KBM-7 (cell line): ENCODE measurements at regions not wholly inside any gene's neighbourhood (a gene's known extent, or its start where the extent isn't known, plus 50 kb on each side); places are given as distances from the start of the nearest gene placed in this dataset.
"Not testable (repeated sequence)": the region's sequence is repeated elsewhere in the genome, so short reads cannot be mapped to it uniquely, and the experiment has no call there.

Experiments used
- DNase-seq: peaks from one replicate; pipeline ENCODE4 v3.0.0-alpha.2; 2015
- in situ Hi-C: fragments of 300-500 bp; cut with MboI; formaldehyde crosslinking; loops from 2 replicates; pipeline ENCODE4 v1.14.3; 2020; ENCODE audit warnings: low sequenced_read_pairs, low pct_unique_long_range_greater_than_20kb, mixed read lengths

GRCh38 chr10:89985446-89985845, 284.1 kb downstream of the KIF20B start:
- in situ Hi-C loops: no loop called here
- DNase-seq: no peak

DNA sequence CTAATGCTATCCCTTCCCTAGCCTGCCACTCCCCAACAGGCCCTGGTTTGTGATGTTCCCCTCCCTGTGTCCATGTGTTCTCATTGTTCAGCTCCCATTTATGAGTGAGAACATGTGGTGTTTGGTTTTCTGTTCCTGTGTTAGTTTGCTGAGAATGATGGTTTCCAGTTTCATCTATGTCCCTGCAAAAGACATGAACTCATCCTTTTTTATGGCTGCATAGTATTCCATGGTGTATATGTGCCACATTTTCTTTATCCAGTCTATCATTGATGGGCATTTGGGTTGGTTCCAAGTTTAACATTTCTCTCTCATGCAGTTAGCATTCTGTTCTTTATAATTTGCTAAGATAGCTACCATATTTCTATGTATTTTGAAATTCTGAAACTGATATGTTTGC, 287.0 kb downstream of the KIF20B start:
- in situ Hi-C loops, DNase-seq: not testable (repeated sequence)

- in situ Hi-C loops: no loop called here
Measured at GRCh38 chr10:89992575-89992974, 291.2 kb downstream of the KIF20B start.

GRCh38 chr10:90007226-90007625, 305.8 kb downstream of the KIF20B start:
- DNase-seq: no peak
- in situ Hi-C loops: no loop called here

More at GRCh38 chr10:89992575-89992974, 291.2 kb downstream of the KIF20B start:
- DNase-seq: no peak

DNA sequence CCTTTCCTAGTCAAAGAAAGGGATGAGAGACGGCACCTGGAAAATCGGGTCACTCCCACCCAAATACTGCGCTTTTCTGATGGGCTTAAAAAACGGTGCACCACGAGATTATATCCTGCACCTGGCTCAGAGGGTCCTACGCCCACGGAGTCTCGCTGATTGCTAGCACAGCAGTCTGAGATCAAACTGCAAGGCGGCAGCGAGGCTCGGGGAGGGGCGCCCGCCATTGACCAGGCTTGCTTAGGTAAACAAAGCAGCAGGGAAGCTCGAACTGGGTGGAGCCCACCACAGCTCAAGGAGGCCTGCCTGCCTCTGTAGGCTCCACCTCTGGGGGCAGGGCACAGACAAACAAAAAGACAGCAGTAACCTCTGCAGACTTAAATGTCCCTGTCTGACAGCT, 309.9 kb downstream of the KIF20B start:
- DNase-seq, in situ Hi-C loops: not testable (repeated sequence)

GRCh38 chr10:90018819-90019218, 317.4 kb downstream of the KIF20B start:
- in situ Hi-C loops: no loop called here
- no peak for DNase-seq

DNA sequence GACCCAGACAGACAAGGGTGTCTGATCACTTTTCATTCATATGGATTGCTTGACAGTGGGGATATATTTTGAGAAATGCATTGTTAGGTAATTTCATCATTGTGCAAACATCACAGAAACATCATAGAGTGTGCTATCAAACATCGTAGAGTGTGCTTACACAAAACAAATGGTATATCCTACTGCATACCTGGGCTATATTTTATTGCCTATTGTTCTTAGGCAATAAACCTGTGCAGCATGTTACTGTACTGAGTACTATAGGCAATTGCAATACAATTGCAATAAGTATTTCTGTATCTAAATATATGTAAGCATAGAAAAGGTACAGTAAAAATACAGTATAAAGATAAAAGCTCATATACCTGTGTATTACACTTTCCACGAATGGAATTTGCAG, 319.1 kb downstream of the KIF20B start:
- in situ Hi-C loops: no loop called here
- no peak for DNase-seq

DNA sequence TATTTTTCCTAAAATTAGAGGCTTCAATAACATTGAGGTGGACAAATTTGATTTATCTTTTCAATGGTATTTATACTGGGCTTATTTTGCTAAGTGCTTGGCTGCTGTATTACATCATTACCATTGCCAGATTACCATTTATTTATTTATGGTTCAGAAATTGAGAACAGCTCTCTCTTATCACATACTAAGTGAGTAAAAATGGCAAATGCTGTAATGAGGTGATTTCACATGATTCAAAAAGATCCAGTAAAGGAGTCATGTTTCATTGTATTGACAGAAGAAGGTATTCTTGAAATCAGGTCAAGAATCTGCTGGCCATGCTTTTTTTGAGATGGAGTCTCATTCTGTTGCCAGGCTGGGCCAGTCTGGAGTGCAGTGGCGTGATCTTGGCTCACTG, 322.6 kb downstream of the KIF20B start:
- in situ Hi-C loops: no loop called here
- no peak for DNase-seq

DNA sequence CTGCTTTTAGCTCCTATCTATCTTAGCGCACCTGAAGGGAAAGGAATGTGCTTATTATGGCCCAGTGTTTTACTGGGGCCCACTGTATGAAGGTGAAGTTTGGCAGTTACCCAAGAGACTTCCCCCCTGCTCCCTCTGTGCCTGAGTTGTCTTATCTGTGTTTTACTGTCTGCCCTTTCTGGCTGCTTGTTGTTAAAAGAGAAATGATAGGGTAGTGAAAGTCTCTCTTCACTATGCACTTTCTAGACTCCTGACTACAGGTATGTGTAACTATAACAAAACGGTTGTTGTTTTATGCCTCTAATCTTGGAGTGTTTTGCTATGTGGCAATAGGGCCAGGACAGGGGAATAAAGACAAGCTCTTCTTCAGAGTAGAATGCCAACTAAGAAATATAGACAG, 326.9 kb downstream of the KIF20B start:
- in situ Hi-C loops: no loop called here

DNA sequence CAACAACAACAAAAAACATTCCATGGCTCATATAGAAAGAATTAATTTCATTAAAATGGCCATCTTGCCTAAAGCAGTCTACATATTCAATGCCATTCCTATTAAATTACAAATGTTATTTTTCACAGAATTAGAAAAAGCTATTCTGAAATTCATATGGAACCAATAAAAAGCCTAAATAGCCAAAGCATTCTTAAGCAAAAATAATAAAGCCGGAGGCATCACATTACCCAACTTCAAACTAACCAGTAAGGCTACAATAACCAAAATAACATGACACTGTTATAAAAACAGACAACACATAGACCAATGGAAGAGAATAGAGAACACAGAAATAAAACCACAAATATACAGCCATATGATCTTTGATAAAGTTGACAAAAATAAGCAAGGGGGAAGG, 330.4 kb downstream of the KIF20B start:
- in situ Hi-C loops: no loop called here
- no peak for DNase-seq

More for the DNA sequence above, 326.9 kb downstream of the KIF20B start:
- DNase-seq: no peak

- DNase-seq: no peak
- in situ Hi-C loops: no loop called here
Measured at GRCh38 chr10:90032519-90032918, 331.1 kb downstream of the KIF20B start.

DNA sequence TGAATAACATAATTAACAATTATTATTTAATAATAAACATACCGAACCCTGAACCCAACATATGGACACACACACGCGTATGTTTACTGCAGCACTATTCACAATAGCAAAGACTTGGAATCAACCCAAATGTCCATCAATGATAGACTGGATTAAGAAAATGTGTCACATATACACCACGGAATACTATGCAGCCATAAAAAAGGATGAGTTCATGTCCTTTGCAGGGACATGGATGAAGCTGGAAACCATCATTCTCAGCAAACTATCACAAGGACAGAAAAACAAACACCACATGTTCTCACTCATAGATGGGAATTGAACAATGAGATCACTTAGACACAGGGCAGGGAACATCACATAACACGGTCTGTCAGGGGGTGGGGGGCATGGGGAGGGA, 333.5 kb downstream of the KIF20B start:
- DNase-seq, in situ Hi-C loops: not testable (repeated sequence)

- no peak for DNase-seq
- in situ Hi-C loops: no loop called here
Measured at GRCh38 chr10:90041585-90041984, 340.2 kb downstream of the KIF20B start.

DNA sequence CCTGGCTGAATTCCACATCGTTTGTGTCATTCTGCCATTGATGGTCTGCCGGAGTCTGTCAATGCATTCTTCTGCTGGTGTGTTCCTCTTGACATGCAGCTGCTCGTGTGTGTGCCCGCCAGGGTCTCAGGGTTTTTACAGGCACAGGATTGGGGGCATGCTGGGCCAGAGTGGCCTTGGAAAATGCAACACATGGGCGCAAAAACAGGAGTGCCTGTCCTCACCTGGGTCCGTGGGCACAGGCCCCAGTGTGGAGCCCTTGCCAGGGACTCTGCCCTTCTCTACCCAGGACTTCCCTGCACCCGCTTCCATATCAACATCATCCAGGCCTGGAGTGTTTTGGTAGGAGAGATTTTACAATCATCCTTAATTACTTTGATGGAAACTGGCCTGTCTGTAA, 340.7 kb downstream of the KIF20B start:
- no peak for DNase-seq
- in situ Hi-C loops: no loop called here

- in situ Hi-C loops: no loop called here
- no peak for DNase-seq
Measured at GRCh38 chr10:90047243-90047729, 345.9 kb downstream of the KIF20B start.

DNA sequence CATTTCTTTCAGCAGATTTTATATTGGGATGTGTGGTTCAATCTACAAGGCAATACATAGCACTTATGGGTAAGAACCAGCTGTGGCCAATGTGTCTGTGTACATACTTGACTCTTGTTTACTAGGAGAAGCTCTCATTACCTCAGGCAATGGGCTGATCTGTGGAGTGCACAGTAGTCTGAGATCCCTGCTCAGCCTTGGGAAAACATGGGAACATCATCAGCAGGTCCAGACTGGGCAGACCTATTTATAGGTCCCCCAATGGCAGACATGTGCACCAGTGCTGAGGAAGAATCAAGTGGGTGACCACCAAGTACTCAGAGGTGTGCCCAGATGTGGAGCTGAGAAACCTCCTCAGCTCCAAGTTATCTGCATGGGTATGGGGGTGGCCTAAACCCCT, 349.7 kb downstream of the KIF20B start:
- no peak for DNase-seq
- in situ Hi-C loops: no loop called here

- in situ Hi-C loops: no loop called here
- no peak for DNase-seq
Measured at GRCh38 chr10:90051474-90051873, 350.1 kb downstream of the KIF20B start.

DNA sequence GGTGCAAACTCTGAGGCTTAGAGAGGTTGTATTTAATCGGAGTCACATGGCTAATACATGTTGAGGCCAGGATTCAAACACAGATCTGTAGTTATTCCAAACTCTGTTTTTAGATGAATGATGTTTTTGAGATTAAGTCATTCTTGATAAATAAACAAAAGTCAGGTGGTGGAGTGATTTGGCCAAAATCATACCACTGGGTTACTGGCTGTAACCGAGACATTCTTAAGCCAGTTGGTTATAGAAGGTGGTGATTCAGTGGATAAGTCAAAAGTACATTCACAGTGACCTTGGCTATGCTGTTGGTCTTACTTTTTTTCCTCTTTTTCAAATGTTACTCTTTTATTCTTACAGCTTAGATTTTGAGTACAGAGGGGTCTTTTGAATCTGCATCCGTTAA, 361.4 kb downstream of the KIF20B start:
- DNase-seq: no peak
- in situ Hi-C loops: no loop called here

DNA sequence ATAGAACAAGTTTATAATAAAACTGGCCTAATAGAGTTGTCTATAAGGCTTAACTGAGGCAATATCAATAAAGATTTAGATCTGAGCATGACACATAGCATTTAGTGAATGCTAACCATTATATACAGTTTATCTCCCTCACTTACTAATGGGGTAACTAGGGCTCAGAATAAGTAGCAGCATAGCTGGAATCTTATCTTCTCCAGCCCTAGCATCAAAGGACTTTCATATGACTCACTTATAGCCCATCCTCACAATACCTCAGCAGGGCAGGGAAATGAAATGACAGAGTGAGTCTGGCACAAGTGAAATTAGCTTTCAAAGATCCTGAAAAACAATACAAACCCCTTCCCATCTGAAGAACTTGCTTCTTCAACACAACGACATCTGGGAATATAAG, 362.9 kb downstream of the KIF20B start:
- in situ Hi-C loops: no loop called here
- DNase-seq: no peak

DNA sequence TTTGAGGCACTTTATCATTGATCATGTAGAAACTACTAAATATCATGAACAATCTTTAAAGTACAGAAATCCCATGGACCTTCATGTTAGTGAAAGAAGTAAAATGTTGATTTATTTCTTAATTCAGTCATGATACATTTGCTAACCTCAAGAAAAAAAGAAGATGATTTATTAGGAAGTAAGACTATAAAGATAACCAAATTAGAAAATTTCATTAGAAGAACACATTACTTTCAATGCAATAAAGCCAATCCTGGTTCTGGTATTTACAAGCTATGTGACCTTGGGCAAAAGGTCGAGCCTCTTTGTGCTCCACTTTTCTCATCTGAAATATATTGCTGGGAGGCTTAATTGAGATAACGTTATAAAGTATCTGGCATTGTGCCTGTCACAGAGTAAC, 365.0 kb downstream of the KIF20B start:
- in situ Hi-C loops: no loop called here
- no peak for DNase-seq

GRCh38 chr10:90075995-90076394, 374.6 kb downstream of the KIF20B start:
- in situ Hi-C loops: no loop called here
- no peak for DNase-seq

DNA sequence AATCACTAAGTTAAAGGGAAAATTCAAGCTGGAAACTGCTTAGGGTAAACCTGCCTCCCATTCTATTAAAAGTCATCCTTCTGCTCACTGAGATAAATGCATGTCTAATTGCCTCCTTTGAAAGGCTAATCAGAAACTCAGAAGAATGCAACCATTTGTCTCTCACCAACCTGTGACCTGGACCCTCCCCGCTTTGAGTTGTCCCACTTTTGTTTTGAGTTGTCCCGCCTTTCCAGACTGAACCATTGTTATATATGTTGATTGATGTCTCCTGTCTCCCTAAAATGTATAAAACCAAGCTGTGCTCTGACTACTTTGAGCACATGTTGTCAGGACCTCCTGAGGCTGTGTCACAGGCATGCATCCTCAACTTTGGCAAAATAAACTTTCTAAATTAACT, 378.4 kb downstream of the KIF20B start:
- no peak for DNase-seq
- in situ Hi-C loops: no loop called here
